Fibroblast of villous mesenchyme (primary cell): ENCODE measurements at regions not wholly inside any gene's neighbourhood (a gene's known extent, or its start where the extent isn't known, plus 50 kb on each side); places are given as distances from the start of the nearest gene placed in this dataset.
"Not testable (repeated sequence)": the region's sequence is repeated elsewhere in the genome, so short reads cannot be mapped to it uniquely, and the experiment has no call there.

Source experiments
- DNase-seq: peaks from one replicate; pipeline ENCODE4 v3.0.0-alpha.2; 2010; ENCODE audit warnings: low read depth
- H3K4me3 ChIP-seq: 2 replicates; pipeline ENCODE4 v1.5.1; 2011; ENCODE audit warnings: low read depth, mild to moderate bottlenecking, low read length
- CTCF ChIP-seq: IDR thresholded peaks from 2 replicates; pipeline ENCODE4 v1.5.1; 2012; ENCODE audit warnings: low read depth, mild to moderate bottlenecking, low read length; ENCODE audit not compliant: insufficient read depth

- TF ChIP-seq CTCF: no peak
- no peak overlapping the region for H3K4me3 ChIP-seq
- no peak for DNase-seq
These were observed 537.9 kb upstream of the LRATD1 start for GRCh38 chr2:14094592-14094991.

DNA sequence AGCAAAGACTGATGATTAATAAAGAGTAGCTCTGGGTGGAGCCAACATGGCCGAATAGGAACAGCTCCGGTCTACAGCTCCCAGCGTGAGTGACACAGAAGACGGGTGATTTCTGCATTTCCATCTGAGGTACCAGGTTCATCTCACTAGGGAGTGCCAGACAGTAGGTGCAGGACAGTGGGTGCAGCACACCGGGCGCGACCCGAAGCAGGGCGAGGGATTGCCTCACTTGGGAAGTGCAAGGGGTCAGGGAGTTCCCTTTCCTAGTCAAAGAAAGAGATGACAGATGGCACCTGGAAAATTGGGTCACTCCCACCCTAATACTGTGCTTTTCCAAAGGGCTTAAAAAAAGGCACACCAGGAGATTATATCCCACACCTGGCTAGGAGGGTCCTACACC is 533.4 kb upstream of the LRATD1 start:
- DNase-seq, H3K4me3 ChIP-seq: not testable (repeated sequence)

GRCh38 chr2:14114275-14114674 is 518.2 kb upstream of the LRATD1 start:
- no peak overlapping the region for H3K4me3 ChIP-seq
- no peak for DNase-seq
- no peak for TF ChIP-seq CTCF

- DNase-seq: no peak
- TF ChIP-seq CTCF: no peak
- H3K4me3 ChIP-seq: no peak overlapping the region
These were observed 512.1 kb upstream of the LRATD1 start for GRCh38 chr2:14120376-14120775.

DNA sequence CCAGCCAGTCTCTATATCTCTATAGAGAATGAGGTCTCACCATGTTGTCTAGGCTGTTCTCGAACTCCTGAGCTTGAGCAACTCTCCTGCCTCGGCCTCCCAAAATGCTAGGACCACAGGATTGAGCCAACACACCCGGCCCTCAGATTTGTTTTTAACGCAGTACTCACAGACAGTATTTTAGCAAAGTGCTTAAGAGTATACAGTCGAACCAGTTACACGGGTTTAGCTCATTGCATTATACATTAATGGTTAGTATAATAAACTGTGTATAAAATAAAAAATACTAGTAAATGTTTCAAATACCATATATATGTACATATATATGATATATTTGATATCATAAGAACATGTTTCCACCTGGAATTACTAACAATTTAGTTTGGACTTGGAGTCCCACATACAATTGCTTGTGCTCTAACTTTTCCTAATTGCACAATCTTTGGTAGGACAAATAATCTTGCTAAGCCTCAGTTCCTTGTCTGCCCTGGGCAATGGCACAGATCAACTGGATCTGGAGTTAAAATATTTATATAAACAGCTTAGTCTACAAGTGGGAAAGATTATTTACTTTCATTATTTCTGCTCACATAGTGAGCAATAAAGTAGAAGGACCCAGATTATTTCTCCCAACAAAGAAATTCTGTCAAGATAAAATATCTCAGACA is 508.9 kb upstream of the LRATD1 start:
- DNase-seq: no peak
- H3K4me3 ChIP-seq: no peak overlapping the region
- no peak for TF ChIP-seq CTCF

GRCh38 chr2:14125624-14126293 is 506.8 kb upstream of the LRATD1 start:
- no peak for DNase-seq
- no peak overlapping the region for H3K4me3 ChIP-seq
- no peak for TF ChIP-seq CTCF

DNA sequence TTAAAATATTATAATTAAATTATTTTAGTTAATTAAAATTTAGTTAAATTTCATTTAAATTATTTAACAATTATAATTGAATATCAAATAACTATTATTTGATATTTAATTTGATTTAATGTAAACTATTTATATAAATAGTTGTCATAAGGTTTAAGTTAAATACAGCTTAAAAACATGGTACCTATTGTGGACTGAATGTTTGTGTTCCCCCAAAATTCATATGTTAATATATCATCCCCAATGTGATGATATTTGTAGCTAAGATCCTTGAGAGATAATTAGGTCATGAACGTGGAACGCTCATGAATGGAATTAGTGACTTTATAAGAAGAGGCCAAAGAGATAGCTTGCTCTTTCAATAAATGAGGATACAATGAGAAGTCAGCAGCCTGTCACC is 505.7 kb upstream of the LRATD1 start:
- DNase-seq: no peak
- TF ChIP-seq CTCF: no peak
- H3K4me3 ChIP-seq: no peak overlapping the region
